ENCODE measurements at regions not wholly inside any gene's neighbourhood (a gene's known extent, or its start where the extent isn't known, plus 50 kb on each side); places are given as distances from the start of the nearest gene placed in this dataset.

DNA sequence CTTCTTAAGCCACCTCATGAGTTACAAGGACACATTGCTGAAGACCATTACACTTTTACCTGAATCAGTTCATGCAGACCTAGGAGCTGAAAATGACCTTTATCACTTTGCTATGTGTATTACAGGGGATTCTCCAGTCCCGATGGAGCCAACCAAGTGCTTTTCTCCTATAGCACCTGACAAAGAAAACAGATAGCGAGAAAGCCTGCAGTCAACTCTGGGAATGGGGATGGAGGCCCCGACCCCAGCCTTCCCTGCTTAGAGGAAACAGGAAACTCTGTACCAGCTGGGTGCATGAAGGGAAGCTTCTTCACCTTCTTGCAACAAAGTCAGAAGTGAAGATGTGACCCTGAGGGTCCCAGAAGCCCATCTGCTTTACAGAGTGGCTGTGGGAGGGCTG is 168.3 kb upstream of the SEMA6D start:
- no peak for TF ChIP-seq CTCF (IDR thresholded peaks at IDR 0.05)
- TF ChIP-seq POLR2A (IDR thresholded peaks at IDR 0.05) = no peak
- DNase-seq (no peak), ATAC-seq (no peak)
- Histone ChIP-seq H3K4me3 (no peak overlapping the region), H3K27me3 (no peaks in the 10 kb centered on the region), H3K4me1 (peaks cover 2% of the 10 kb centered on the region), H3K27ac (no peak overlapping the region), H3K36me3 (replicated peaks in 1 of 2; ENCODE audit: insufficient read depth in 1 of 2, low read depth in 2 of 2) (no peaks in the 10 kb centered on the region), H3K9me3 (no peaks in the 10 kb centered on the region)
- intact Hi-C loops (cut with DNase I) = no loop called here
- WGBS, 2 donors = 64 to 80% methylated on average over 3 of the region's 3 CpGs

DNA sequence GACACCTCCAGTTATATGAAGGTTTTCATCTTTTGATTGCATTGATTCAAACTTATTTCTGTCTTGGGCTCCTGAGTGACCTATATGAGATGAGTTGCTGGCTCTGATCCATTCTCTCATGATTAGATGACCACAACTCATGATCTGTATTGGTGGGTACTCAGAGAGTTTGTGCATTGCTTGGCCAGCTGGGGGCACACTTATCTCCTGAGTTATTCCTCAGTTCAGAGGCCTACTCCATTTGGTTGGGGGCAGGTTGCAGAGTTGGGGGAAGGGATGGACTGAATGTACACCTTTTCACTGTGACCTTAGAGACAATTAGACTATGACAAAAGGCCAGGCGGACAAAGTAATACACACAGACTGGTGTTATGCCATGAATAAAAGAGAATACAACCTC is 166.2 kb upstream of the SEMA6D start:
- Histone ChIP-seq H3K36me3 (replicated peaks in 1 of 2; ENCODE audit: insufficient read depth in 1 of 2, low read depth in 2 of 2) (no peaks in the 10 kb centered on the region), H3K9me3 (no peaks in the 10 kb centered on the region), H3K4me1 (peaks cover 5% of the 10 kb centered on the region), H3K4me3 (no peak overlapping the region), H3K27me3 (no peaks in the 10 kb centered on the region), H3K27ac (no peak overlapping the region)
- 84 to 85% methylated on average over 1 of the region's 1 CpG for WGBS, 2 donors
- ATAC-seq (no peak), DNase-seq (peak in 1 of 4 donors; percentile 7)
- no peak for TF ChIP-seq CTCF (IDR thresholded peaks at IDR 0.05)
- TF ChIP-seq POLR2A (IDR thresholded peaks at IDR 0.05) = no peak
- intact Hi-C loops (cut with DNase I) = no loop called here

GRCh38 chr15:47551546-47551945 is 165.8 kb upstream of the SEMA6D start:
- DNase-seq = no peak
- H3K27me3 ChIP-seq = no peaks in the 10 kb centered on the region
- intact Hi-C loops (cut with DNase I) = no loop called here
- ATAC-seq = no peak
- TF ChIP-seq CTCF (IDR thresholded peaks at IDR 0.05) (no peak), POLR2A (IDR thresholded peaks at IDR 0.05) (no peak)
- peaks cover 5% of the 10 kb centered on the region for H3K4me1 ChIP-seq
- H3K27ac ChIP-seq = no peak overlapping the region
- H3K9me3 ChIP-seq = no peaks in the 10 kb centered on the region
- H3K4me3 ChIP-seq = no peak overlapping the region
- WGBS, 2 donors = 86 to 92% methylated on average over 2 of the region's 2 CpGs
- H3K36me3 ChIP-seq (replicated peaks in 1 of 2; ENCODE audit: insufficient read depth in 1 of 2, low read depth in 2 of 2) = no peaks in the 10 kb centered on the region

DNA sequence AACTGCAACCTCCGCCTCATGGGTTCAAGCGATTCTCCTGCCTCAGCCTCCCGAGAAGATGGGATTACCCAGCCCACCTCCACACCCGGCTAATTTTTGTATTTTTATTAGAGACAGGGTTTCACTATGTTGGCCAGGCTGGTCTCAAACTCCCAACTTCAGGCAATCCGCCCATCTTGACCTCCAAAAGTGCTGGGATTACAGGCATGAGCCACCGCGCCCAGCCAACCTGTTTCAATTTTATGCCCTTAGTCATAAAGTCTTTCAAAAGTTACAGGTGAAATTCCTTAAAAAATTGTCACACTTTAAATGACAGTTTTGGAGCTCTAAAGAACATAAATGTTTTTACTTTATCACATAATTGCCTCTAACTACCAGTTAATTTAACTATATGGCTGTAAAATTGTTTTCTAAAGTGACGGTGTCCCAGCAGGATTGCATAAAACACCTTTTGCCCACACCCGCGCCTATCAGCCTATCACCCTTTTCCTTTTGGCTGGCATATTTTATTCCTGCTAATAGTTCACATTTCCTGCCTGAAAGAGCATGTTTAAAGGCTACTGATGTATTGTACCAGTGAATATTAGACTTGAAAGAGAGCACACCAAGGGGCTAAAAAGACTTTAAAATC is 164.2 kb upstream of the SEMA6D start:
- DNase-seq = no peak
- Histone ChIP-seq H3K4me1 (peaks cover 5% of the 10 kb centered on the region), H3K9me3 (no peaks in the 10 kb centered on the region), H3K36me3 (replicated peaks in 1 of 2; ENCODE audit: insufficient read depth in 1 of 2, low read depth in 2 of 2) (no peaks in the 10 kb centered on the region), H3K27me3 (no peaks in the 10 kb centered on the region), H3K4me3 (no peak overlapping the region), H3K27ac (no peak overlapping the region)
- no peak for ATAC-seq
- intact Hi-C loops (cut with DNase I) = no loop called here
- TF ChIP-seq POLR2A (IDR thresholded peaks at IDR 0.05) = no peak
- TF ChIP-seq CTCF (IDR thresholded peaks at IDR 0.05) = no peak
- WGBS, 2 donors = 79 to 81% methylated on average over 10 of the region's 10 CpGs

- TF ChIP-seq POLR2A (IDR thresholded peaks at IDR 0.05) (no peak), CTCF (IDR thresholded peaks at IDR 0.05) (no peak)
- WGBS, 2 donors = 40 to 43% methylated on average over 1 of the region's 1 CpG
- no peak overlapping the region for H3K4me3 ChIP-seq
- no peak for ATAC-seq
- no peaks in the 10 kb centered on the region for H3K36me3 ChIP-seq (replicated peaks in 1 of 2; ENCODE audit: insufficient read depth in 1 of 2, low read depth in 2 of 2)
- H3K27me3 ChIP-seq = no peaks in the 10 kb centered on the region
- H3K4me1 ChIP-seq = peaks cover 5% of the 10 kb centered on the region
- no peaks in the 10 kb centered on the region for H3K9me3 ChIP-seq
- intact Hi-C loops (cut with DNase I) = no loop called here
- DNase-seq = no peak
- H3K27ac ChIP-seq = no peak overlapping the region
Measured at GRCh38 chr15:47553947-47554346, 163.4 kb upstream of the SEMA6D start.

Measured in body of pancreas (tissue), 4 donors.